GM23338 (cell line): ENCODE measurements at regions not wholly inside any gene's neighbourhood (a gene's known extent, or its start where the extent isn't known, plus 50 kb on each side); places are given as distances from the start of the nearest gene placed in this dataset.

Source experiments
- ATAC-seq: fragments of 200-7000 bp; cut with Tn5 transposase; 3 replicates; pipeline ENCODE4 v1.9.1; 2020
- DNase-seq: peaks from one replicate; pipeline ENCODE4 v3.0.0-alpha.2; 2015; ENCODE audit warnings: low spot score
- H2AFZ ChIP-seq: fragments of 200-600 bp; sonication (generic); 2 replicates; pipeline ENCODE4 v1.8.0; 2016; ENCODE audit warnings: antibody characterized with exemption, mild to moderate bottlenecking, moderate library complexity
- H3F3A ChIP-seq: fragments of 200-600 bp; sonication (generic); replicated peaks from 2 replicates; pipeline ENCODE4 v1.8.0; 2017; ENCODE audit warnings: antibody characterized with exemption, mixed run types, low read depth
- H3K27ac ChIP-seq: fragments of 200-600 bp; sonication (generic); 2 replicates; pipeline ENCODE4 v1.6.1; 2016; ENCODE audit warnings: low read depth
- H3K27me3 ChIP-seq: fragments of 200-600 bp; sonication (generic); 2 replicates; pipeline ENCODE4 v1.8.0; 2016; ENCODE audit warnings: mild to moderate bottlenecking, mixed run types, moderate library complexity; ENCODE audit not compliant: insufficient read depth
- H3K36me3 ChIP-seq: fragments of 200-600 bp; sonication (generic); 2 replicates; pipeline ENCODE4 v1.8.0; 2016; ENCODE audit warnings: mild to moderate bottlenecking; ENCODE audit not compliant: insufficient read depth
- H3K4me1 ChIP-seq: fragments of 200-600 bp; sonication (generic); 2 replicates; pipeline ENCODE4 v1.8.0; 2016; ENCODE audit warnings: mild to moderate bottlenecking, moderate library complexity; ENCODE audit not compliant: insufficient read depth
- H3K4me2 ChIP-seq: fragments of 200-600 bp; sonication (generic); 2 replicates; pipeline ENCODE4 v1.7.1; 2017; ENCODE audit warnings: mixed run types
- H3K4me3 ChIP-seq: fragments of 200-600 bp; sonication (generic); 2 replicates; pipeline ENCODE4 v1.6.1; 2016; ENCODE audit warnings: mixed run types
- H3K79me2 ChIP-seq: fragments of 200-600 bp; sonication (generic); replicated peaks from 2 replicates; pipeline ENCODE4 v1.8.0; 2017; ENCODE audit warnings: mild to moderate bottlenecking; ENCODE audit not compliant: insufficient read depth
- H3K9me2 ChIP-seq: fragments of 200-600 bp; sonication (generic); 2 replicates; pipeline ENCODE4 v1.8.0; 2017; ENCODE audit not compliant: insufficient read depth
- H4K20me1 ChIP-seq: fragments of 200-600 bp; sonication (generic); replicated peaks from 2 replicates; pipeline ENCODE4 v1.8.0; 2017; ENCODE audit warnings: mild to moderate bottlenecking; ENCODE audit not compliant: insufficient read depth
- H3K27ac Mint-ChIP-seq: 2 replicates; pipeline ENCODE4 v1.8.0; 2020; ENCODE audit warnings: inconsistent platforms, mild to moderate bottlenecking, moderate library complexity, mixed read lengths
- H3K27me3 Mint-ChIP-seq: 3 replicates; pipeline ENCODE4 v1.8.0; 2022; ENCODE audit warnings: low read depth, mild to moderate bottlenecking, moderate library complexity, mixed read lengths, inconsistent platforms; ENCODE audit not compliant: insufficient read depth, poor library complexity
- H3K36me3 Mint-ChIP-seq: 3 replicates; pipeline ENCODE4 v1.8.0; 2021; ENCODE audit warnings: low read depth, mild to moderate bottlenecking, inconsistent platforms, moderate library complexity, mixed read lengths
- H3K4me1 Mint-ChIP-seq: 3 replicates; pipeline ENCODE4 v1.8.0; 2020; ENCODE audit warnings: mild to moderate bottlenecking, inconsistent platforms, mixed read lengths
- H3K4me3 Mint-ChIP-seq: 3 replicates; pipeline ENCODE4 v1.8.0; 2021; ENCODE audit warnings: moderate library complexity, mild to moderate bottlenecking, inconsistent platforms, mixed read lengths
- H3K9me3 Mint-ChIP-seq: 3 replicates; pipeline ENCODE4 v1.8.0; 2020; ENCODE audit warnings: moderate library complexity, mild to moderate bottlenecking, inconsistent platforms, mixed read lengths
- CREB1 ChIP-seq: fragments of 250-450 bp; sonication (Bioruptor Pico); IDR thresholded peaks from 2 replicates; pipeline ENCODE4 v1.5.0; 2020; ENCODE audit warnings: low read depth, mild to moderate bottlenecking, moderate library complexity
- EZH2 ChIP-seq: fragments of 200-600 bp; sonication (generic); IDR thresholded peaks from one replicate; pipeline ENCODE4 v1.8.0; 2017; ENCODE audit warnings: antibody characterized with exemption, mild to moderate bottlenecking, low read depth; ENCODE audit not compliant: unreplicated experiment
- EZH2phosphoT487 ChIP-seq: fragments of 200-600 bp; sonication (generic); IDR thresholded peaks from one replicate; pipeline ENCODE4 v1.8.1; 2018; ENCODE audit warnings: antibody characterized with exemption; ENCODE audit not compliant: unreplicated experiment
- JUNB ChIP-seq: IDR thresholded peaks from one replicate; pipeline ENCODE4 v1.6.1; 2016; ENCODE audit warnings: antibody characterized with exemption; ENCODE audit not compliant: unreplicated experiment
- NANOG ChIP-seq: IDR thresholded peaks from 2 replicates; pipeline ENCODE4 v1.6.1; 2016; ENCODE audit warnings: antibody characterized with exemption, borderline replicate concordance
- POLR2AphosphoS5 ChIP-seq: IDR thresholded peaks from 2 replicates; pipeline ENCODE4 v1.6.1; 2016; ENCODE audit warnings: antibody characterized with exemption, low read depth
- STAT1 ChIP-seq: IDR thresholded peaks from one replicate; pipeline ENCODE4 v1.6.1; 2016; ENCODE audit warnings: antibody characterized with exemption; ENCODE audit not compliant: unreplicated experiment
- ZNF114 ChIP-seq: fragments of 250-450 bp; sonication (Bioruptor Pico); IDR thresholded peaks from 2 replicates; pipeline ENCODE4 v1.5.0; 2020; ENCODE audit warnings: mild to moderate bottlenecking, moderate library complexity
- ZNF331 ChIP-seq: fragments of 250-450 bp; sonication (Bioruptor Pico); IDR thresholded peaks from 2 replicates; pipeline ENCODE4 v1.5.0; 2020; ENCODE audit warnings: low read depth, mild to moderate bottlenecking, moderate library complexity
- TF ChIP-seq, protein P1 (sequence below): IDR thresholded peaks from one replicate; pipeline ENCODE4 v1.6.1; 2018; ENCODE audit warnings: antibody characterized with exemption; ENCODE audit not compliant: unreplicated experiment
- TF ChIP-seq, protein P2 (sequence below): IDR thresholded peaks from 2 replicates; pipeline ENCODE4 v1.6.1; 2016; ENCODE audit warnings: antibody characterized with exemption
- TF ChIP-seq, protein P3 (sequence below): fragments of 250-450 bp; sonication (Bioruptor Pico); IDR thresholded peaks from 2 replicates; pipeline ENCODE4 v1.5.0; 2020; ENCODE audit warnings: mild to moderate bottlenecking, moderate library complexity
- TF ChIP-seq, protein P4 (sequence below), 2 experiments: fragments of 200-600 bp in 1 of 2; sonication (generic) in 1 of 2; conservative IDR thresholded peaks; 2 replicates each; pipeline versions ENCODE4 v1.5.1 to v1.6.1; 2016 to 2017; ENCODE audit warnings: antibody characterized with exemption in 2 of 2, low read depth in 2 of 2, mild to moderate bottlenecking in 2 of 2, moderate library complexity in 1 of 2

DNA sequence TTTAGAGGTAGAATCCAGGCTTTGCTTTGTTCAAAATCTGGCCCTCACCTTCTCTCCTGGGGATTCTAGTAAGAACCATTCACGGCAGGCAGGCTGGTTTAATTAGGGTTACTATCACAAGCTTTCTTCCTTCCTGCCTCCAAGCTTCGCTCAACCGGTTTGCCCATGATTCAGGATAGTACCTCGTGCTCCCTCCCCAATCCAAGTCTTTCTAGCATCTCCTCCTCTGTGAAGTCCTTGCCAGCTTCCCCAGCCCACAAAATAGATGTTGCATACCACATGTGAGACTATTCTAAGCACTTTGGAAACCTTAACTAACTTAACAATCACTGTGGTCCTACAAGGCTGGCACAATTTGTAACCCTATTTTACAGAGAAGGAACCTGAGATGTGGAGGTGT lies 135.1 kb downstream of the SOCS6 start:
- H3K9me2 ChIP-seq = no peaks in the 10 kb centered on the region

More for the DNA sequence above, 135.1 kb downstream of the SOCS6 start:
- no peaks in the 10 kb centered on the region for H3K79me2 ChIP-seq
- H3K36me3 ChIP-seq = no peaks in the 10 kb centered on the region
- peaks cover 11% of the 10 kb centered on the region for H3K4me1 ChIP-seq
- Mint-ChIP-seq H3K4me1 (peaks cover 28% of the 10 kb centered on the region), H3K27ac (no peak overlapping the region), H3K4me3 (no peak overlapping the region), H3K9me3 (no peaks in the 10 kb centered on the region), H3K36me3 (no peaks in the 10 kb centered on the region), H3K27me3 (peaks cover 2% of the 10 kb centered on the region)
- DNase-seq (no peak), ATAC-seq (peak; percentile 38; the same call in 1 of the 3 replicates)
- no peaks in the 10 kb centered on the region for H3K27me3 ChIP-seq
- no peak overlapping the region for H3K27ac ChIP-seq
- H4K20me1 ChIP-seq = no peaks in the 10 kb centered on the region
- TF ChIP-seq JUNB (no peak), CREB1 (CRISPR knock-in tag) (no peak), NANOG (no peak), ZNF114 (no peak), STAT1 (no peak), EZH2phosphoT487 (no peak), EZH2 (no peak), ZNF331 (CRISPR knock-in tag) (no peak), POLR2AphosphoS5 (no peak)
- TF ChIP-seq, protein P1, sequence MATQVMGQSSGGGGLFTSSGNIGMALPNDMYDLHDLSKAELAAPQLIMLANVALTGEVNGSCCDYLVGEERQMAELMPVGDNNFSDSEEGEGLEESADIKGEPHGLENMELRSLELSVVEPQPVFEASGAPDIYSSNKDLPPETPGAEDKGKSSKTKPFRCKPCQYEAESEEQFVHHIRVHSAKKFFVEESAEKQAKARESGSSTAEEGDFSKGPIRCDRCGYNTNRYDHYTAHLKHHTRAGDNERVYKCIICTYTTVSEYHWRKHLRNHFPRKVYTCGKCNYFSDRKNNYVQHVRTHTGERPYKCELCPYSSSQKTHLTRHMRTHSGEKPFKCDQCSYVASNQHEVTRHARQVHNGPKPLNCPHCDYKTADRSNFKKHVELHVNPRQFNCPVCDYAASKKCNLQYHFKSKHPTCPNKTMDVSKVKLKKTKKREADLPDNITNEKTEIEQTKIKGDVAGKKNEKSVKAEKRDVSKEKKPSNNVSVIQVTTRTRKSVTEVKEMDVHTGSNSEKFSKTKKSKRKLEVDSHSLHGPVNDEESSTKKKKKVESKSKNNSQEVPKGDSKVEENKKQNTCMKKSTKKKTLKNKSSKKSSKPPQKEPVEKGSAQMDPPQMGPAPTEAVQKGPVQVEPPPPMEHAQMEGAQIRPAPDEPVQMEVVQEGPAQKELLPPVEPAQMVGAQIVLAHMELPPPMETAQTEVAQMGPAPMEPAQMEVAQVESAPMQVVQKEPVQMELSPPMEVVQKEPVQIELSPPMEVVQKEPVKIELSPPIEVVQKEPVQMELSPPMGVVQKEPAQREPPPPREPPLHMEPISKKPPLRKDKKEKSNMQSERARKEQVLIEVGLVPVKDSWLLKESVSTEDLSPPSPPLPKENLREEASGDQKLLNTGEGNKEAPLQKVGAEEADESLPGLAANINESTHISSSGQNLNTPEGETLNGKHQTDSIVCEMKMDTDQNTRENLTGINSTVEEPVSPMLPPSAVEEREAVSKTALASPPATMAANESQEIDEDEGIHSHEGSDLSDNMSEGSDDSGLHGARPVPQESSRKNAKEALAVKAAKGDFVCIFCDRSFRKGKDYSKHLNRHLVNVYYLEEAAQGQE = no peak
- TF ChIP-seq, protein P2, sequence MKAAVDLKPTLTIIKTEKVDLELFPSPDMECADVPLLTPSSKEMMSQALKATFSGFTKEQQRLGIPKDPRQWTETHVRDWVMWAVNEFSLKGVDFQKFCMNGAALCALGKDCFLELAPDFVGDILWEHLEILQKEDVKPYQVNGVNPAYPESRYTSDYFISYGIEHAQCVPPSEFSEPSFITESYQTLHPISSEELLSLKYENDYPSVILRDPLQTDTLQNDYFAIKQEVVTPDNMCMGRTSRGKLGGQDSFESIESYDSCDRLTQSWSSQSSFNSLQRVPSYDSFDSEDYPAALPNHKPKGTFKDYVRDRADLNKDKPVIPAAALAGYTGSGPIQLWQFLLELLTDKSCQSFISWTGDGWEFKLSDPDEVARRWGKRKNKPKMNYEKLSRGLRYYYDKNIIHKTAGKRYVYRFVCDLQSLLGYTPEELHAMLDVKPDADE = no peak
- TF ChIP-seq, protein P3, sequence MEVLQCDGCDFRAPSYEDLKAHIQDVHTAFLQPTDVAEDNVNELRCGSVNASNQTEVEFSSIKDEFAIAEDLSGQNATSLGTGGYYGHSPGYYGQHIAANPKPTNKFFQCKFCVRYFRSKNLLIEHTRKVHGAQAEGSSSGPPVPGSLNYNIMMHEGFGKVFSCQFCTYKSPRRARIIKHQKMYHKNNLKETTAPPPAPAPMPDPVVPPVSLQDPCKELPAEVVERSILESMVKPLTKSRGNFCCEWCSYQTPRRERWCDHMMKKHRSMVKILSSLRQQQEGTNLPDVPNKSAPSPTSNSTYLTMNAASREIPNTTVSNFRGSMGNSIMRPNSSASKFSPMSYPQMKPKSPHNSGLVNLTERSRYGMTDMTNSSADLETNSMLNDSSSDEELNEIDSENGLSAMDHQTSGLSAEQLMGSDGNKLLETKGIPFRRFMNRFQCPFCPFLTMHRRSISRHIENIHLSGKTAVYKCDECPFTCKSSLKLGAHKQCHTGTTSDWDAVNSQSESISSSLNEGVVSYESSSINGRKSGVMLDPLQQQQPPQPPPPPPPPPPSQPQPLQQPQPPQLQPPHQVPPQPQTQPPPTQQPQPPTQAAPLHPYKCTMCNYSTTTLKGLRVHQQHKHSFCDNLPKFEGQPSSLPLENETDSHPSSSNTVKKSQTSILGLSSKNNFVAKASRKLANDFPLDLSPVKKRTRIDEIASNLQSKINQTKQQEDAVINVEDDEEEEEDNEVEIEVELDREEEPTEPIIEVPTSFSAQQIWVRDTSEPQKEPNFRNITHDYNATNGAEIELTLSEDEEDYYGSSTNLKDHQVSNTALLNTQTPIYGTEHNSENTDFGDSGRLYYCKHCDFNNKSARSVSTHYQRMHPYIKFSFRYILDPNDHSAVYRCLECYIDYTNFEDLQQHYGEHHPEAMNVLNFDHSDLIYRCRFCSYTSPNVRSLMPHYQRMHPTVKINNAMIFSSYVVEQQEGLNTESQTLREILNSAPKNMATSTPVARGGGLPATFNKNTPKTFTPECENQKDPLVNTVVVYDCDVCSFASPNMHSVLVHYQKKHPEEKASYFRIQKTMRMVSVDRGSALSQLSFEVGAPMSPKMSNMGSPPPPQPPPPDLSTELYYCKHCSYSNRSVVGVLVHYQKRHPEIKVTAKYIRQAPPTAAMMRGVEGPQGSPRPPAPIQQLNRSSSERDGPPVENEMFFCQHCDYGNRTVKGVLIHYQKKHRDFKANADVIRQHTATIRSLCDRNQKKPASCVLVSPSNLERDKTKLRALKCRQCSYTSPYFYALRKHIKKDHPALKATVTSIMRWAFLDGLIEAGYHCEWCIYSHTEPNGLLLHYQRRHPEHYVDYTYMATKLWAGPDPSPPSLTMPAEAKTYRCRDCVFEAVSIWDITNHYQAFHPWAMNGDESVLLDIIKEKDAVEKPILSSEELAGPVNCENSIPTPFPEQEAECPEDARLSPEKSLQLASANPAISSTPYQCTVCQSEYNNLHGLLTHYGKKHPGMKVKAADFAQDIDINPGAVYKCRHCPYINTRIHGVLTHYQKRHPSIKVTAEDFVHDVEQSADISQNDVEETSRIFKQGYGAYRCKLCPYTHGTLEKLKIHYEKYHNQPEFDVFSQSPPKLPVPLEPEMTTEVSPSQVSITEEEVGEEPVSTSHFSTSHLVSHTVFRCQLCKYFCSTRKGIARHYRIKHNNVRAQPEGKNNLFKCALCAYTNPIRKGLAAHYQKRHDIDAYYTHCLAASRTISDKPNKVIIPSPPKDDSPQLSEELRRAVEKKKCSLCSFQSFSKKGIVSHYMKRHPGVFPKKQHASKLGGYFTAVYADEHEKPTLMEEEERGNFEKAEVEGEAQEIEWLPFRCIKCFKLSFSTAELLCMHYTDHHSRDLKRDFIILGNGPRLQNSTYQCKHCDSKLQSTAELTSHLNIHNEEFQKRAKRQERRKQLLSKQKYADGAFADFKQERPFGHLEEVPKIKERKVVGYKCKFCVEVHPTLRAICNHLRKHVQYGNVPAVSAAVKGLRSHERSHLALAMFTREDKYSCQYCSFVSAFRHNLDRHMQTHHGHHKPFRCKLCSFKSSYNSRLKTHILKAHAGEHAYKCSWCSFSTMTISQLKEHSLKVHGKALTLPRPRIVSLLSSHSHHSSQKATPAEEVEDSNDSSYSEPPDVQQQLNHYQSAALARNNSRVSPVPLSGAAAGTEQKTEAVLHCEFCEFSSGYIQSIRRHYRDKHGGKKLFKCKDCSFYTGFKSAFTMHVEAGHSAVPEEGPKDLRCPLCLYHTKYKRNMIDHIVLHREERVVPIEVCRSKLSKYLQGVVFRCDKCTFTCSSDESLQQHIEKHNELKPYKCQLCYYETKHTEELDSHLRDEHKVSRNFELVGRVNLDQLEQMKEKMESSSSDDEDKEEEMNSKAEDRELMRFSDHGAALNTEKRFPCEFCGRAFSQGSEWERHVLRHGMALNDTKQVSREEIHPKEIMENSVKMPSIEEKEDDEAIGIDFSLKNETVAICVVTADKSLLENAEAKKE (CRISPR knock-in tag) = no peak
- TF ChIP-seq, protein P4, sequence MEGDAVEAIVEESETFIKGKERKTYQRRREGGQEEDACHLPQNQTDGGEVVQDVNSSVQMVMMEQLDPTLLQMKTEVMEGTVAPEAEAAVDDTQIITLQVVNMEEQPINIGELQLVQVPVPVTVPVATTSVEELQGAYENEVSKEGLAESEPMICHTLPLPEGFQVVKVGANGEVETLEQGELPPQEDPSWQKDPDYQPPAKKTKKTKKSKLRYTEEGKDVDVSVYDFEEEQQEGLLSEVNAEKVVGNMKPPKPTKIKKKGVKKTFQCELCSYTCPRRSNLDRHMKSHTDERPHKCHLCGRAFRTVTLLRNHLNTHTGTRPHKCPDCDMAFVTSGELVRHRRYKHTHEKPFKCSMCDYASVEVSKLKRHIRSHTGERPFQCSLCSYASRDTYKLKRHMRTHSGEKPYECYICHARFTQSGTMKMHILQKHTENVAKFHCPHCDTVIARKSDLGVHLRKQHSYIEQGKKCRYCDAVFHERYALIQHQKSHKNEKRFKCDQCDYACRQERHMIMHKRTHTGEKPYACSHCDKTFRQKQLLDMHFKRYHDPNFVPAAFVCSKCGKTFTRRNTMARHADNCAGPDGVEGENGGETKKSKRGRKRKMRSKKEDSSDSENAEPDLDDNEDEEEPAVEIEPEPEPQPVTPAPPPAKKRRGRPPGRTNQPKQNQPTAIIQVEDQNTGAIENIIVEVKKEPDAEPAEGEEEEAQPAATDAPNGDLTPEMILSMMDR (conservative IDR thresholded peaks at IDR 0.05; ENCODE audit: low read depth in 2 of 2) = no peak
- no peak overlapping the region for H3K4me2 ChIP-seq
- peak overlapping the region; percentile 81 for H2AFZ ChIP-seq
- H3K4me3 ChIP-seq = no peak overlapping the region
- no peaks in the 10 kb centered on the region for H3F3A ChIP-seq
